ENCODE measurements at regions not wholly inside any gene's neighbourhood (a gene's known extent, or its start where the extent isn't known, plus 50 kb on each side); places are given as distances from the start of the nearest gene placed in this dataset.

DNA sequence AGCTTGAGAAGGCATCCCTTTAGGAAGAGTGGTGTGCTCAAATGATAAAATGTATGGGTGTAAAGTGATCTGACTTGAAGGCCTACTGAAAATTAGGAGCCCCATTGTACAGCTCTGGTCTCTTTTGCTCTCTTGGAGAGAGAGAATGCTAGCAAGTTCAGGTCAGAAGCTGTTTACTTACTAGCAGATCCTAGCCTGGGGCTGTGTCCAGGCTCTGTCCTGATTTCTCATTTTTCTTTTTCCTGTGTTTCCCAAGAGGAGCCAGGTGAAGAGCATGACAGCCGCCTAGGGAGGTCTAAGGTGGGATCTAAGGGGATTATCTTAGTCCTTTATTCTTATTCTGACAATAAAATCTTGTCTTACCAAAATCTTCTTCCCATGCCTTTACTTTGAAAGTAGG is 272.8 kb downstream of the NNT start:
- no peak for DNase-seq (ENCODE audit: low read depth)
- no peak overlapping the region for H3K4me3 ChIP-seq (ENCODE audit: low read depth, low read length)
- TF ChIP-seq, protein P1, sequence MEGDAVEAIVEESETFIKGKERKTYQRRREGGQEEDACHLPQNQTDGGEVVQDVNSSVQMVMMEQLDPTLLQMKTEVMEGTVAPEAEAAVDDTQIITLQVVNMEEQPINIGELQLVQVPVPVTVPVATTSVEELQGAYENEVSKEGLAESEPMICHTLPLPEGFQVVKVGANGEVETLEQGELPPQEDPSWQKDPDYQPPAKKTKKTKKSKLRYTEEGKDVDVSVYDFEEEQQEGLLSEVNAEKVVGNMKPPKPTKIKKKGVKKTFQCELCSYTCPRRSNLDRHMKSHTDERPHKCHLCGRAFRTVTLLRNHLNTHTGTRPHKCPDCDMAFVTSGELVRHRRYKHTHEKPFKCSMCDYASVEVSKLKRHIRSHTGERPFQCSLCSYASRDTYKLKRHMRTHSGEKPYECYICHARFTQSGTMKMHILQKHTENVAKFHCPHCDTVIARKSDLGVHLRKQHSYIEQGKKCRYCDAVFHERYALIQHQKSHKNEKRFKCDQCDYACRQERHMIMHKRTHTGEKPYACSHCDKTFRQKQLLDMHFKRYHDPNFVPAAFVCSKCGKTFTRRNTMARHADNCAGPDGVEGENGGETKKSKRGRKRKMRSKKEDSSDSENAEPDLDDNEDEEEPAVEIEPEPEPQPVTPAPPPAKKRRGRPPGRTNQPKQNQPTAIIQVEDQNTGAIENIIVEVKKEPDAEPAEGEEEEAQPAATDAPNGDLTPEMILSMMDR (IDR thresholded peaks at IDR 0.05; ENCODE audit: insufficient read depth, low read depth, low read length, missing control alignments): no peak

DNA sequence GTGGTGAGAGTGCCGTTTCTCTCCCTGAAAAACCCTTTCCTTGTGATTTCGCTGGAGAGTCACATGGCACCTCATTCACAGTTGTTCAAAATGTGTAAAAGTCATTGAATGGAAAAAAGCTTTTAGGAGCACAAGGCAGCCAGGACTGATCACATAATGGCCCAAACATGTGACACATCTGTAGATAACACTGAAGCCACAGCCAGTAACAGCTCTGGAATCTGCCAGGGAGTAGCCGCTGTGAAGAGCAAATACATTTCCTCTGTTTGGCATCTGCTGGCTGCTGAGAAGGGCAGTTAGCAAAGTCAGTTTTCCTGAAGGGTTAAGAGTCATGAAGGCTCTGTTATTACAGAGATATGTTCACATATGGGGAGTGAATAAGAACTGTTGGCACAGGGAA is 271.8 kb downstream of the NNT start:
- H3K4me3 ChIP-seq (ENCODE audit: low read depth, low read length): no peak overlapping the region
- no peak for DNase-seq (ENCODE audit: low read depth)
- TF ChIP-seq, protein P1 (IDR thresholded peaks at IDR 0.05; ENCODE audit: insufficient read depth, low read depth, low read length, missing control alignments): no peak

DNA sequence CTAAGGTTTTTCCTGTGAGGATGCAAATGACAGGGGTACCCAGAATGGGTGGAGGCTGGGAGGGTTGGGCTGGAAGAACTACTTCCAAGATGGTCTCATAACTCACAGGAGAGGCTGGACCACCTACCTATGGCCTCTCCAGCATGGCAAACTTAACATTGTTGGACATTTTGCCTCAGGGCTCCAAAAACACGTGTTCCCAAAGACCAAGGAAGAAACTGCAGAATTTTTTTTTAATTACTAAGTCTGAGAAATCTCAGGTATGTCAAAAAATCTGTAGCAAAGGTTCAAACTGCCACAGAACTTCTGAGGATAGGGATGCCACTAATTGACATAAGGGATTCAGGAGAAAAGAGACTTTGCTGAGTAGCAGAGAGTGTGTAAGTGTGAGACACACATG is 270.8 kb downstream of the NNT start:
- TF ChIP-seq, protein P1 (IDR thresholded peaks at IDR 0.05; ENCODE audit: insufficient read depth, low read depth, low read length, missing control alignments): no peak
- no peak for DNase-seq (ENCODE audit: low read depth)
- no peak overlapping the region for H3K4me3 ChIP-seq (ENCODE audit: low read depth, low read length)

DNA sequence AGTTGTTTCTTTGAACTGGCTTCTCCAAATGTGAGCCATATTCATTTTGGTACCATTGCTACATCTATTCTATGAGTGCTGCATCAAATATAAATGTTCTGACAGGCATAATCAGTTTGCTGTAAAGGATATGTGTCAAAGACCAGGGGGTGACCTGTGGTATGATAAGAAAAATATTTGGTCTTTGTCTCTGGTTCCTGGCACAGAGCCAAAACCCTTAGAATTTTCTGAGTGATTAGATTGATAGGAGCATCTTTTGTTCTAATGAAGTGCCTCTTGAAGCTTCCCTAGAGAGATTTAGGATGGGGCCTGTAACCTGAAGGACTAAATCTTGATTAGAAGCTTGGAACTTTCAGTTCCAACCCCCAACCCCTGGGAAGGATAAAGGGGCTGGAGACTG is 256.3 kb downstream of the NNT start:
- DNase-seq (ENCODE audit: low read depth): no peak
- no peak overlapping the region for H3K4me3 ChIP-seq (ENCODE audit: low read depth, low read length)
- TF ChIP-seq, protein P1 (IDR thresholded peaks at IDR 0.05; ENCODE audit: insufficient read depth, low read depth, low read length, missing control alignments): no peak

DNA sequence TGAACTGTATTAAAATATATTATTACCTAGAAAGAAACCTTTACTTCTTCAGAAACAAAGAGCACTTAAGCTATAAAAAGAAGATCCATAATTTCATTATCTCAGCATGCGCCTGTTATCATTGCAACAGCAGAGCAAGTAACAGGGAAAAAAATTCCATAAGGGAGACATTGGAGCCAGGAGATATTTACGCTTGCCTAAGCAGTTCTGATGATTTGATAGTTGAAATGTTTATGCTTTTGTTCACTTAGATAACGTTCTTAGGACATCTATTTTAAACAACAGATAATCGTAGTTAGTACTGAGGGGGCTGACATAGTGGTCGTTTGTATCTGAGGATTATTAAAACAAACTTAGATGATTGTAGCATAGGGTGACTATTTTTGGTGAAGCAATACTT is 252.5 kb downstream of the NNT start:
- TF ChIP-seq, protein P1 (IDR thresholded peaks at IDR 0.05; ENCODE audit: insufficient read depth, low read depth, low read length, missing control alignments): no peak
- H3K4me3 ChIP-seq (ENCODE audit: low read depth, low read length): no peak overlapping the region
- no peak for DNase-seq (ENCODE audit: low read depth)

DNA sequence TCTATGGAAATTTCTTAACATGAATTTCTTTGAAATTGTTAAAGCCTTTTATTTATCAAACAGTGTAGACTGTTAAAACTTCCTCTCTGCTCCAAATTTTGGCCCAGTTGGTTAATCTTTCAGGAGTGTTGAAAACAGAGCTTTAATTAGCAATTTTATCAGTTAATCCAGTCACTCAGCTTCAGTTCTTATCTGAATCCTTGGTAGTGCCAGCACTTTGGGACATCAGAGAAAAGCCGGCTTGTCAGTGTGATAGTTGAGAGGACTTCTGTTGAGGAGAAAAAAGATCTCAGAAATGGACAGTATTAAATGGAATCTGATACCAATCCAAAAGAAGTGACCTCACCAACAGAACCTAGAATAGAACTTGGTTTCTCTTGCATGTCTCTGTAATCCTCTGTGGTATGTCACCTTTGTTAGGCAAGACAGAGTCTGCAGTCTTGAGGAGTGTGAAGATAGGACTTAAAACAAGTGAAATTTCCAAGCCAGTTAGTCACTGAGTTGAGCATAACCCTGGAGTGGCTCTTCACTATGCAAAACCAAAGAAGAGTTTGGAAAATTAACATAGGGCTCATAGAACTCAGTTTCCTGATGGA is 251.8 kb downstream of the NNT start:
- no peak overlapping the region for H3K4me3 ChIP-seq (ENCODE audit: low read depth, low read length)
- no peak for DNase-seq (ENCODE audit: low read depth)
- TF ChIP-seq, protein P1 (IDR thresholded peaks at IDR 0.05; ENCODE audit: insufficient read depth, low read depth, low read length, missing control alignments): no peak

DNA sequence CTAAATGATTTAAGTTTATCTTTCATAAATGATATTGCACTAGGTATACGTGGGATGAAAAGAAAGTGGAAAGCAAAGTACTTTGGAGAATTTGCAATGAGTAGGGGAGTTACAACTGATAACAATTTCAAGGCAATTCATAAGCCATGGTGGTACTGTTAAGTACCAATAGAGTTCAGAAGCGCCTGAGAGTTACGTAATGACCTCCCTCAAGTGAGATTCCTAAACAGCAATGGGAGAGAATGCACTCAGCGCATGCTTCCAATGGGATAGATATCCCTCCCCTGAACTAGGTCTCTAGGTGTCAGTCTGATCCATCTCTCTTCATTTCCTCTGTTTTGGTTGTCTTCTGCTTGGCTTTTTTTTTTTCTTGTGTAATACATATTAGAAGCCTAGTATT is 249.3 kb downstream of the NNT start:
- TF ChIP-seq, protein P1 (IDR thresholded peaks at IDR 0.05; ENCODE audit: insufficient read depth, low read depth, low read length, missing control alignments): no peak
- no peak overlapping the region for H3K4me3 ChIP-seq (ENCODE audit: low read depth, low read length)

More for the DNA sequence above, 249.3 kb downstream of the NNT start:
- no peak for DNase-seq (ENCODE audit: low read depth)

All from GM12865 (cell line).